Stomach (tissue), 8 donors: ENCODE measurements at regions not wholly inside any gene's neighbourhood (a gene's known extent, or its start where the extent isn't known, plus 50 kb on each side); places are given as distances from the start of the nearest gene placed in this dataset.
A peak's percentile ranks its signal among the peaks of the same experiment; 100 is the strongest.

ENCODE experiments used
- DNase-seq, 2 donors: peaks; one replicate each; pipeline versions ENCODE4 v3.0.0 to v3.0.0-alpha.2; 2013 to 2019
- H3K27ac ChIP-seq, 5 donors: fragments of 200-600 bp in 4 of 5; sonication (generic) in 4 of 5; one replicate each; pipeline ENCODE4 v1.5.1; 2013 to 2019; ENCODE audit warnings: mild to moderate bottlenecking in 1 of 5, moderate library complexity in 1 of 5
- H3K27me3 ChIP-seq, 3 donors: fragments of 200-600 bp; sonication (generic); one replicate each; pipeline ENCODE4 v1.5.1; 2017 to 2019; ENCODE audit warnings: mixed run types in 1 of 3
- H3K36me3 ChIP-seq, 4 donors: fragments of 200-600 bp; sonication (generic); 1 replicate in 3 of 4; 2 replicates in 1 of 4; pipeline ENCODE4 v1.5.1; 2016 to 2019
- H3K4me1 ChIP-seq, 4 donors: fragments of 200-600 bp; sonication (generic); one replicate each; pipeline ENCODE4 v1.5.1; 2016 to 2019
- H3K4me3 ChIP-seq, 4 donors: fragments of 200-600 bp; sonication (generic) in 3 of 4; one replicate each; pipeline ENCODE4 v1.5.1; 2016 to 2019; ENCODE audit warnings: mild to moderate bottlenecking in 1 of 4
- H3K9me3 ChIP-seq, 4 donors: fragments of 200-600 bp; sonication (generic); one replicate each; pipeline ENCODE4 v1.5.1; 2016 to 2019
- EP300 ChIP-seq: sonication (generic); formaldehyde crosslinking; IDR thresholded peaks from one replicate; pipeline ENCODE4 v1.6.1; 2017; ENCODE audit warnings: antibody characterized with exemption
- POLR2A ChIP-seq, 4 donors: fragments of 450-650 bp; IDR thresholded peaks; one replicate each; pipeline ENCODE4 v1.6.1; 2016; ENCODE audit warnings: antibody characterized with exemption in 4 of 4, control low read depth in 2 of 4, mild to moderate bottlenecking in 1 of 4, moderate library complexity in 1 of 4
- POLR2AphosphoS5 ChIP-seq, 3 donors: sonication (generic); formaldehyde crosslinking; IDR thresholded peaks; one replicate each; pipeline ENCODE4 v1.6.1; 2016; ENCODE audit warnings: antibody characterized with exemption in 3 of 3
- WGBS, 5 donors: extraction: QIAGEN DNeasy Blood & Tissue Kit in 3 of 5; methylation state at CpG; one replicate each; pipeline versions ENCODE4 v1.1.5 to v1.1.7; 2013 to 2018; 5-methylcytosine and 5-hydroxymethylcytosine counted together
- intact Hi-C: fragments of 100-400 bp; cut with DNase I; formaldehyde crosslinking; loops from one replicate; pipeline ENCODE4 v1.15.1; 2023; ENCODE audit warnings: low total_unique reads
- TF ChIP-seq, protein P1 (sequence below), 7 experiments: fragments of 450-650 bp in 4 of 7; fragments of 200-600 bp in 3 of 7; sonication (generic) in 3 of 7; IDR thresholded peaks; one replicate each; pipeline ENCODE4 v1.5.1; 2016 to 2019; ENCODE audit warnings: antibody characterized with exemption in 7 of 7, control low read depth in 2 of 7, mild to moderate bottlenecking in 1 of 7
- donor health status: healthy with polysubstance abuse.
- donor health status: Bipolar disorder and iron deficiency.
- donor health status: healthy.

DNA sequence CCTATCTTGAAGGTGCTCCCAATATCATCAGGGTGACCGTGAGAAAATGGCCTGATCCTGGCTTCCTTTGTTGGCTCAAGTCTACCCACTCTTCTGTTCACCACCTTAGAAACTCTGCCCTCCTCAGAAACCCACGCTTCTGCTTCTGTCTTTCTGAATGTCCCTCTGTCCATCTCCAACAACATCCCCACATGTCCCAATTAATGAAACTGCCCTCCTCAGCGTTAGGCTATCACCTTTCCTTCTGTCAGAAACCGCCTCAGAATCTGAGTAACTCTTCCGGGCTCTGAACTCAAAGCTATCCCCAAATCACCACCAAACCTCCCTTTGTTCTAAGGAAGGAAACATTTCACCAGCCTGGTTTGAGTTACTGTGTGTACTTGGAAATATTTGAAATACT lies 315.8 kb upstream of the ZNF32 start:
- no peaks in the 10 kb centered on the region for H3K27me3 ChIP-seq
- peaks cover 3 to 44% (median 19%) of the 10 kb centered on the region in 4 donors for H3K4me1 ChIP-seq
- DNase-seq, result no peak
- intact Hi-C loops, result no loop called here
- WGBS, 5 donors, result 86 to 90% (median 89%) methylated on average over 5 of the region's 5 CpGs
- TF ChIP-seq POLR2AphosphoS5 (IDR thresholded peaks at IDR 0.05), result no peak
- TF ChIP-seq EP300, result no peak
- TF ChIP-seq, protein P1, sequence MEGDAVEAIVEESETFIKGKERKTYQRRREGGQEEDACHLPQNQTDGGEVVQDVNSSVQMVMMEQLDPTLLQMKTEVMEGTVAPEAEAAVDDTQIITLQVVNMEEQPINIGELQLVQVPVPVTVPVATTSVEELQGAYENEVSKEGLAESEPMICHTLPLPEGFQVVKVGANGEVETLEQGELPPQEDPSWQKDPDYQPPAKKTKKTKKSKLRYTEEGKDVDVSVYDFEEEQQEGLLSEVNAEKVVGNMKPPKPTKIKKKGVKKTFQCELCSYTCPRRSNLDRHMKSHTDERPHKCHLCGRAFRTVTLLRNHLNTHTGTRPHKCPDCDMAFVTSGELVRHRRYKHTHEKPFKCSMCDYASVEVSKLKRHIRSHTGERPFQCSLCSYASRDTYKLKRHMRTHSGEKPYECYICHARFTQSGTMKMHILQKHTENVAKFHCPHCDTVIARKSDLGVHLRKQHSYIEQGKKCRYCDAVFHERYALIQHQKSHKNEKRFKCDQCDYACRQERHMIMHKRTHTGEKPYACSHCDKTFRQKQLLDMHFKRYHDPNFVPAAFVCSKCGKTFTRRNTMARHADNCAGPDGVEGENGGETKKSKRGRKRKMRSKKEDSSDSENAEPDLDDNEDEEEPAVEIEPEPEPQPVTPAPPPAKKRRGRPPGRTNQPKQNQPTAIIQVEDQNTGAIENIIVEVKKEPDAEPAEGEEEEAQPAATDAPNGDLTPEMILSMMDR (IDR thresholded peaks at IDR 0.05), result no peak
- TF ChIP-seq POLR2A (IDR thresholded peaks at IDR 0.05), result no peak
- no peak overlapping the region for H3K4me3 ChIP-seq
- no peaks in the 10 kb centered on the region for H3K9me3 ChIP-seq
- peak overlapping the region in 4 of 5 donors; percentile 11 to 69 (median 26) for H3K27ac ChIP-seq
- H3K36me3 ChIP-seq, result no peaks in the 10 kb centered on the region

DNA sequence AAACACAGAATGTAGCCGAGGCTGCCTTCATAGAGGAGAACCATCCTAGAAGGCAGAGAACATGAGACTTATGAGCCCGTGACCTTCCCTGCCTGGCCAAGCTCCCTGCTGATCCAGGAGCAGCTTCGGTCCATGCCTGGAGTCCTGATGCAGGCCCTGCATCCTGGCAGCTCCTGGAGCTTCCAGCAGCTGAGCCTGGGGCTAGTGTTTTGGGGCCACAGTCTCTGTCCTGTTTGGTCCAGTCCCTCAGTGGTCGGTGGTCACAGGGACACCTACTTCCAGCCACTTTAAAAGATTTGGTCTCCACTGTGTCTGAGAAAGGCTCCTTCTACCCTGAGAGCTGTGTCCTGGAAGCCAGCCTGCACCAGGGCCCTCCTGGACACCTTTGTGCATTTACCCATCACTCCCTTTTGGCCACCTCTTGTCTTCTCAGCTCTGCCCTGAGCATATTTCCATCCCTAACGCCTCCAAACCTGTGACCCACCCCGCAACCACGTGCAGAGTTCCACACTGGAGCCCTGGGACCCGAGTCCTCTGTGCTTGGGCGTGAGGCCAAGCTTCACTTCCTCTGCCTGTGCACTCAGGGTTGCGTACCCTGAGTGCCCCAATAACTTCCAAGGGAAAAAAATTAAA lies 315.2 kb upstream of the ZNF32 start:
- Histone ChIP-seq H3K27ac (peak overlapping the region in 3 of 5 donors; percentile 11 to 34 (median 19)), H3K27me3 (no peaks in the 10 kb centered on the region), H3K36me3 (no peaks in the 10 kb centered on the region), H3K4me3 (no peak overlapping the region), H3K9me3 (no peaks in the 10 kb centered on the region), H3K4me1 (peaks cover 3 to 44% (median 19%) of the 10 kb centered on the region in 4 donors)
- TF ChIP-seq POLR2A (IDR thresholded peaks at IDR 0.05) (no peak), EP300 (no peak), POLR2AphosphoS5 (IDR thresholded peaks at IDR 0.05) (no peak)
- TF ChIP-seq, protein P1 (IDR thresholded peaks at IDR 0.05), result no peak
- WGBS, 5 donors, result 73 to 81% (median 77%) methylated on average over 10 of the region's 10 CpGs
- DNase-seq, result no peak
- intact Hi-C loops, result no loop called here

DNA sequence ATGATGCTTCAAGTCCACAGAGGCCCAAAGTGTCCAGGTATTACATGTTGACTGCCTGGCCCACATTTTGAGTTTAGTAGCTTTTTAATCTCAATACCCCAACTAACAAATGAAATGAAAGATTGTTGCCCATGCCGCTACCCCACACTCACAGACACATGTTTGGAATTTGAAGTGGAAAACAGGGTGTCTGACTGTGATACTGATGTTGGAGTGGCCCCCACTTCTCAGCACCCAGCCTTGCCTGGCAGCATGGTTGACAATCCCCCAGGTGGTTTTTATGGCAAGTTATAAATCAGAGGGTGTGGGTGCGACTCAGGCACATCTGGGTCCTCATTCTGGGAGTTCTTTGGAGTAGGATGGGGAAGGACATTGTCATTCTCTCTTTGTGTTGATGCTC lies 314.7 kb upstream of the ZNF32 start:
- Histone ChIP-seq H3K27ac (no peak overlapping the region), H3K27me3 (no peaks in the 10 kb centered on the region), H3K4me1 (peaks cover 3 to 44% (median 19%) of the 10 kb centered on the region in 4 donors), H3K36me3 (no peaks in the 10 kb centered on the region), H3K9me3 (no peaks in the 10 kb centered on the region), H3K4me3 (no peak overlapping the region)
- 80 to 100% (median 92%) methylated on average over 1 to 2 of the region's 2 CpGs for WGBS, 5 donors
- TF ChIP-seq, protein P1 (IDR thresholded peaks at IDR 0.05), result no peak
- TF ChIP-seq POLR2AphosphoS5 (IDR thresholded peaks at IDR 0.05), result no peak
- TF ChIP-seq EP300, result no peak
- no peak for TF ChIP-seq POLR2A (IDR thresholded peaks at IDR 0.05)
- DNase-seq, result no peak
- intact Hi-C loops, result no loop called here

DNA sequence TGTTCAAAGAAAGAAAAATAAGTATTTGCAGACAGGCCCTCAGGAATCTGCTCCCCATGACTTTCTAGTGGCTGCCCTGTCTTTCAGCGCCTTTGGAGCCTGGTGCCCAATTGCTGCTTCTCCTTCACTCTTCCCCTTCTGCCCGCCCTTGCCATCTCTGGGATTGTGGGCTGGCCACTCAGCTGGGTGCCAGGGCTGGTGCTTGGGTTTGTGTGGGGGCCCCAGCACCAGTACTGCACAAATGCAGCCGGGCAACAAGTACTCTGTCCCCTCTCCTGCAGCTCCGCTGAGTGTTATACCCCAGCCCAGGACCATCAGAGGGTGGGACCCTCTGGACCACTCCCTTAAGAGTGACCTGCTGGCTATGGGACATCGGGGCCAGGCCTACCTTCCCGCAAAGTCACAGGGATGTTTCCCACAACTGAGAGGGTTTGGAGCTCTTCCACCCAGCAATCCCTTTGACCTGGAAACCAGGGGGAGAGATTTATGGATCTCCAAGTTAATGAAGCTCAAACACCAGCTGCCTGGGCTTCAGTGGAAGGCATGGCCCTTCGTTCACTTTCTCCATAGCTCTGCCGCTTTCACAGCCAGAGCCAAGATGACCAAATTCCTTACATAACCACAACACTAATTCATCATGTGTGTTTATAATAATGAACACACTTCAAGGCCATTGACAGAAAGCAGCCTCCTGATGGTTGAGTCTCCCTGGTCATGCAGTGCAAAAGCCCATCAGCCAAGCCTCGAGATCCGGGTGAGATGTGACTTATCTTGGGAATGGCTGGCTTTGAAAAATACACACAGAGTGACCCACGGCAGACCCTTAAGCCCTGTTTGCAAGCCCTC lies 313.9 kb upstream of the ZNF32 start:
- Histone ChIP-seq H3K27ac (peak overlapping the region in 1 of 5 donors; percentile 9), H3K4me3 (no peak overlapping the region), H3K4me1 (peaks cover 3 to 44% (median 19%) of the 10 kb centered on the region in 4 donors), H3K36me3 (no peaks in the 10 kb centered on the region), H3K27me3 (no peaks in the 10 kb centered on the region), H3K9me3 (no peaks in the 10 kb centered on the region)
- DNase-seq, result peak in 1 of 2 donors; percentile 41
- TF ChIP-seq, protein P1 (IDR thresholded peaks at IDR 0.05), result no peak
- TF ChIP-seq POLR2AphosphoS5 (IDR thresholded peaks at IDR 0.05), result peak in 1 of 3 donors; percentile 33
- intact Hi-C loops, result no loop called here
- 67 to 74% (median 69%) methylated on average over 11 of the region's 11 CpGs for WGBS, 5 donors
